ENCODE measurements at regions not wholly inside any gene's neighbourhood (a gene's known extent, or its start where the extent isn't known, plus 50 kb on each side); places are given as distances from the start of the nearest gene placed in this dataset.

DNA sequence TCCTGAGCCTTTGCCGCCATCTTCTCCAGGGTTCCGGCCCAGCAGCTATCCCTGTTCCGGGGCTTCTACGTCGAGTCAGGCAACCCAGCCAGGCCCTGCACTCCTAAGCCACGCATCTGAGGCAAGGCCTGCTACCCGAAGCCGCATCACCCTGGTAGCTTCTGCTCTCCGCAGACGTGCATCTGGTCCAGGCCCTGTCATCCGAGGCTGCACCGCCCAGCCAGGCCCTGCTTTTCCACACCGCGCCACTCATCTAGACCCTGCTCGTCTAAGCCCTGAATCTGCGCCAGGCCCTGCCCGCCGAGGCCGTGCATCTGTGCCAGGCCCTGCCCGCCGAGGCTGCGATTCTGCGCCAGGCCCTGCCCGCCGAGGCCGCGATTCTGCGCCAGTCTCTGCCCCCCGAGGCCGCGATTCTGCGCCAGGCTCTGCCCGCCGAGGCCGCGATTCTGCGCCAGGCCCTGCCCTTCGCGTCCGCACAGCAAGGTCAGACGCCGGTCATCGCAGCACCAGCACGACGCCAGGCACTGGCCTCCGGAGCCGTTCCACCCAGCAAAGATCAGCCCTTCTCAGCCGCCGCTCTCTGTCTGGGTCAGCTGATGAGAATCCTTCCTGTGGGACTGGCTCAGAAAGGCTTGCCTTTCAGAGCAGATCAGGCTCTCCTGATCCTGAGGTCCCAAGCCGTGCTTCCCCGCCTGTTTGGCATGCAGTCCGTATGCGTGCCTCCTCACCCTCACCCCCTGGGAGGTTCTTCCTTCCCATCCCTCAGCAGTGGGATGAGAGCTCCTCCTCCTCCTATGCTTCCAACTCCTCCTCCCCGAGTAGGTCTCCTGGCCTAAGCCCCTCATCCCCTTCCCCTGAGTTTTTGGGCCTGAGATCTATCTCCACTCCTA, 75.1 kb downstream of the NUDT10 start:
- no peak overlapping the region for H4K8ac ChIP-seq (ENCODE audit: low read depth, low read length)
- H3K9ac ChIP-seq (ENCODE audit: low read length): no peak overlapping the region
- no peak overlapping the region for H3K27ac ChIP-seq (ENCODE audit: low read depth, low read length)
- H2BK15ac ChIP-seq (replicated peaks; ENCODE audit: low read depth): no peak overlapping the region
- H3K27me3 ChIP-seq (ENCODE audit: insufficient read depth, low read length, poor library complexity): no peaks in the 10 kb centered on the region
- peak; percentile 26 for DNase-seq
- H4K5ac ChIP-seq (ENCODE audit: low read length): no peak overlapping the region
- H2BK5ac ChIP-seq (ENCODE audit: low read length): no peak overlapping the region
- H3K23ac ChIP-seq (ENCODE audit: low read length): no peak overlapping the region
- H3K79me2 ChIP-seq (ENCODE audit: control insufficient read depth, insufficient read depth, low read length): no peaks in the 10 kb centered on the region
- WGBS (ENCODE audit: extremely low coverage, insufficient coverage, low lambda C conversion rate): no CpG with 5 or more reads among the region's 54 CpGs
- no peaks in the 10 kb centered on the region for H3K36me3 ChIP-seq (ENCODE audit: control insufficient read depth, insufficient read depth, low read length)
- H3K79me1 ChIP-seq (ENCODE audit: low read length): no peaks in the 10 kb centered on the region
- H2BK120ac ChIP-seq (ENCODE audit: low read depth, low read length): no peak overlapping the region
- no peak overlapping the region for H2AK5ac ChIP-seq (ENCODE audit: low read length)
- no peak overlapping the region for H3K4me2 ChIP-seq (ENCODE audit: low read length)
- no peak overlapping the region for H3K4me3 ChIP-seq (ENCODE audit: low read length)
- no peak overlapping the region for H3K18ac ChIP-seq (ENCODE audit: low read length)
- H3K4ac ChIP-seq (ENCODE audit: low read depth, low read length): no peak overlapping the region
- peaks cover 1% of the 10 kb centered on the region for H3K4me1 ChIP-seq (ENCODE audit: control insufficient read depth, low read depth, low read length)
- H3K56ac ChIP-seq (ENCODE audit: low read length): peak overlapping the region; percentile 42

GRCh38 chrX:51406688-51407519, 74.3 kb downstream of the NUDT10 start:
- DNase-seq: no peak
- Histone ChIP-seq H2BK5ac (ENCODE audit: low read length) (no peak overlapping the region), H3K4me3 (ENCODE audit: low read length) (no peak overlapping the region), H2BK120ac (ENCODE audit: low read depth, low read length) (no peak overlapping the region), H3K4ac (ENCODE audit: low read depth, low read length) (no peak overlapping the region), H2AK5ac (ENCODE audit: low read length) (no peak overlapping the region), H3K27ac (ENCODE audit: low read depth, low read length) (no peak overlapping the region), H4K5ac (ENCODE audit: low read length) (no peak overlapping the region), H3K27me3 (ENCODE audit: insufficient read depth, low read length, poor library complexity) (no peaks in the 10 kb centered on the region), H3K9ac (ENCODE audit: low read length) (no peak overlapping the region), H3K4me1 (ENCODE audit: control insufficient read depth, low read depth, low read length) (peaks cover 1% of the 10 kb centered on the region), H2BK15ac (replicated peaks; ENCODE audit: low read depth) (no peak overlapping the region), H3K36me3 (ENCODE audit: control insufficient read depth, insufficient read depth, low read length) (no peaks in the 10 kb centered on the region), H4K8ac (ENCODE audit: low read depth, low read length) (no peak overlapping the region), H3K18ac (ENCODE audit: low read length) (no peak overlapping the region), H3K23ac (ENCODE audit: low read length) (no peak overlapping the region), H3K4me2 (ENCODE audit: low read length) (no peak overlapping the region), H3K56ac (ENCODE audit: low read length) (no peak overlapping the region), H3K79me1 (ENCODE audit: low read length) (no peaks in the 10 kb centered on the region), H3K79me2 (ENCODE audit: control insufficient read depth, insufficient read depth, low read length) (no peaks in the 10 kb centered on the region)
- WGBS (ENCODE audit: extremely low coverage, insufficient coverage, low lambda C conversion rate): no CpG with 5 or more reads among the region's 54 CpGs

DNA sequence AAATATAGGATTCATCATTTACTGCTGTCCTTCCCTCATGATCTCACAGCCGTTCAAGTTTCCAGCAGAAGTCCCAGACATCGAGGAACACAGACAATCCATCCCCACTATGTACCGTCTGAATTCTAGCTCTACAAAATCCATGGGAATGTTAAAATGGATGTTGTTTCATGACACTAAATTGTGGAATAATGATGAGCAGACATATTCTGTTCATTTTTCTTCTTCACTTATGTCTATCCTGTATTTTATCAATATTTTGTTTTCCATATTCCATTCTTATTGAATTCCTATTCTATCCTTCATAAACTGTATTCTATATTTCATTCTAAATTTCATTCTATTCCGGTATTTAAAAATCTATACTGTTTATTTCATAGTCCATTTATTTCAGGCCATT, 71.8 kb downstream of the NUDT10 start:
- no peak overlapping the region for H3K4me3 ChIP-seq (ENCODE audit: low read length)
- 100% methylated on average over 1 of the region's 4 CpGs for WGBS (ENCODE audit: extremely low coverage, insufficient coverage, low lambda C conversion rate)
- no peak for DNase-seq

DNA sequence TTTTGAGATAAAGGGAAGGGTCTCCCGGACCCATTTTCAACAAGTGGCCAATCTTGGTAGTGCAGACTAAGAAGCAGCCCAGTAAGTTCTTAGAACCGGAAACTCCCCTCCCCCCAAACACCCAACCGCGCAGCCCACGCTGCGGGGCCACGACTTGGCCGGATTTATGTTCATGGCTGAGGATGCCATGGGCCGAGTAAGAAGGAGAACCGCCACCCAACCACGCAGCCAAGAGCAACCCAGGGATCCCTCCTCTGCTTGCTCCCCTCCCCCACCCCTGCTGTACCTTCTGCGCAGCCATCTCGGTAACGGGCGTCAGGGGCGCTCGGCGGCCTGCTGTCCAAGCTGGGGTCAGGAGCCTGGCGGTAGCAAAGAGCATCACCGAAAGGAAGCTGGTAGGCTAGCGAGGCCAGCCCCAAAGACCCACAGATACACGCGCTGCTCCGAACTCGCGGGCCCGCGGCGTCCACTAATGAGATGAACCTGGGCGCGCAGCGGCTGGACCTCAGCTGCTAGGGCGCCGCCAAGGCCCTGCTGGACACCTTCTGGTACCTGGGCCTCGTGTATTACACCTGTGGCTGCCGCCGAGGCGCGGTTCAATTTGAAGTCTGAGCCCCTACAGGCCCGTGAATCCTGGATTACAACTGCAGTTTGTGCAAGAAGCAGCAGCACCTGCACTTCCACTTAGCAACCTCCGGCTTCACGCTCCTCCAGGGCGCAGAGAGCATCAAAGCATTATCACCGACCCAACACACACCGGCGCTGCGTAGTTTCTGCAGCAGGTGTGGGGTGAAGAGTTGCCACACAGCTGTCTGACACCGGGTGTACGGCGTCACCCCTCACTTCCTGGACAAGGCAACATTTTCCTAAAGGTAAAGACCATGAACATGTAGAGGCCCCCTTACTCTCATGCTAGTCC, 63.4 kb downstream of the NUDT10 start:
- no peaks in the 10 kb centered on the region for H3K4me1 ChIP-seq (ENCODE audit: control insufficient read depth, low read depth, low read length)
- no peak overlapping the region for H2BK5ac ChIP-seq (ENCODE audit: low read length)
- no peaks in the 10 kb centered on the region for H3K27me3 ChIP-seq (ENCODE audit: insufficient read depth, low read length, poor library complexity)
- H3K56ac ChIP-seq (ENCODE audit: low read length): peak overlapping the region; percentile 54
- H3K79me2 ChIP-seq (ENCODE audit: control insufficient read depth, insufficient read depth, low read length): no peaks in the 10 kb centered on the region
- no peak overlapping the region for H3K23ac ChIP-seq (ENCODE audit: low read length)
- H3K9ac ChIP-seq (ENCODE audit: low read length): no peak overlapping the region
- no peak overlapping the region for H4K8ac ChIP-seq (ENCODE audit: low read depth, low read length)
- no peaks in the 10 kb centered on the region for H3K36me3 ChIP-seq (ENCODE audit: control insufficient read depth, insufficient read depth, low read length)
- H3K27ac ChIP-seq (ENCODE audit: low read depth, low read length): no peak overlapping the region
- no peak overlapping the region for H4K5ac ChIP-seq (ENCODE audit: low read length)
- no peak overlapping the region for H2BK120ac ChIP-seq (ENCODE audit: low read depth, low read length)
- no peak overlapping the region for H3K18ac ChIP-seq (ENCODE audit: low read length)
- H2BK15ac ChIP-seq (replicated peaks; ENCODE audit: low read depth): no peak overlapping the region
- WGBS (ENCODE audit: extremely low coverage, insufficient coverage, low lambda C conversion rate): no CpG with 5 or more reads among the region's 50 CpGs
- H2AK5ac ChIP-seq (ENCODE audit: low read length): no peak overlapping the region
- no peak overlapping the region for H3K4me3 ChIP-seq (ENCODE audit: low read length)
- H3K4ac ChIP-seq (ENCODE audit: low read depth, low read length): no peak overlapping the region
- peak; percentile 52 for DNase-seq
- no peak overlapping the region for H3K4me2 ChIP-seq (ENCODE audit: low read length)
- no peaks in the 10 kb centered on the region for H3K79me1 ChIP-seq (ENCODE audit: low read length)

More for the DNA sequence above, 71.8 kb downstream of the NUDT10 start:
- no peak overlapping the region for H4K8ac ChIP-seq (ENCODE audit: low read depth, low read length)
- H2BK5ac ChIP-seq (ENCODE audit: low read length): no peak overlapping the region
- no peaks in the 10 kb centered on the region for H3K36me3 ChIP-seq (ENCODE audit: control insufficient read depth, insufficient read depth, low read length)
- peaks cover 1% of the 10 kb centered on the region for H3K4me1 ChIP-seq (ENCODE audit: control insufficient read depth, low read depth, low read length)
- no peaks in the 10 kb centered on the region for H3K79me1 ChIP-seq (ENCODE audit: low read length)
- H3K23ac ChIP-seq (ENCODE audit: low read length): no peak overlapping the region
- H2BK120ac ChIP-seq (ENCODE audit: low read depth, low read length): no peak overlapping the region
- H4K5ac ChIP-seq (ENCODE audit: low read length): no peak overlapping the region
- H3K27ac ChIP-seq (ENCODE audit: low read depth, low read length): no peak overlapping the region
- no peak overlapping the region for H3K56ac ChIP-seq (ENCODE audit: low read length)
- no peak overlapping the region for H3K9ac ChIP-seq (ENCODE audit: low read length)
- H3K27me3 ChIP-seq (ENCODE audit: insufficient read depth, low read length, poor library complexity): no peaks in the 10 kb centered on the region
- no peak overlapping the region for H2AK5ac ChIP-seq (ENCODE audit: low read length)
- no peaks in the 10 kb centered on the region for H3K79me2 ChIP-seq (ENCODE audit: control insufficient read depth, insufficient read depth, low read length)
- H2BK15ac ChIP-seq (replicated peaks; ENCODE audit: low read depth): no peak overlapping the region
- no peak overlapping the region for H3K4me2 ChIP-seq (ENCODE audit: low read length)
- no peak overlapping the region for H3K18ac ChIP-seq (ENCODE audit: low read length)
- H3K4ac ChIP-seq (ENCODE audit: low read depth, low read length): no peak overlapping the region

GRCh38 chrX:51395480-51395809, 62.8 kb downstream of the NUDT10 start:
- no peak overlapping the region for H4K8ac ChIP-seq (ENCODE audit: low read depth, low read length)
- no peak for DNase-seq
- H3K23ac ChIP-seq (ENCODE audit: low read length): no peak overlapping the region
- no peak overlapping the region for H3K4me3 ChIP-seq (ENCODE audit: low read length)
- H3K56ac ChIP-seq (ENCODE audit: low read length): no peak overlapping the region
- no peak overlapping the region for H3K9ac ChIP-seq (ENCODE audit: low read length)
- no peaks in the 10 kb centered on the region for H3K36me3 ChIP-seq (ENCODE audit: control insufficient read depth, insufficient read depth, low read length)
- H3K4me1 ChIP-seq (ENCODE audit: control insufficient read depth, low read depth, low read length): no peaks in the 10 kb centered on the region
- no peak overlapping the region for H3K27ac ChIP-seq (ENCODE audit: low read depth, low read length)
- H3K79me2 ChIP-seq (ENCODE audit: control insufficient read depth, insufficient read depth, low read length): no peaks in the 10 kb centered on the region
- no peaks in the 10 kb centered on the region for H3K79me1 ChIP-seq (ENCODE audit: low read length)
- H3K4me2 ChIP-seq (ENCODE audit: low read length): no peak overlapping the region
- H2AK5ac ChIP-seq (ENCODE audit: low read length): no peak overlapping the region
- H3K4ac ChIP-seq (ENCODE audit: low read depth, low read length): no peak overlapping the region
- H3K27me3 ChIP-seq (ENCODE audit: insufficient read depth, low read length, poor library complexity): no peaks in the 10 kb centered on the region
- H2BK5ac ChIP-seq (ENCODE audit: low read length): no peak overlapping the region
- H2BK15ac ChIP-seq (replicated peaks; ENCODE audit: low read depth): no peak overlapping the region
- no peak overlapping the region for H3K18ac ChIP-seq (ENCODE audit: low read length)
- H4K5ac ChIP-seq (ENCODE audit: low read length): no peak overlapping the region
- WGBS (ENCODE audit: extremely low coverage, insufficient coverage, low lambda C conversion rate): no CpG with 5 or more reads among the region's 4 CpGs
- H2BK120ac ChIP-seq (ENCODE audit: low read depth, low read length): no peak overlapping the region
